ENCODE measurements at regions not wholly inside any gene's neighbourhood (a gene's known extent, or its start where the extent isn't known, plus 50 kb on each side); places are given as distances from the start of the nearest gene placed in this dataset.

- peaks cover 0 to 6% of the 10 kb centered on the region in 2 donors for H3K4me1 ChIP-seq (replicated peaks in 1 of 2)
- H3K27me3 ChIP-seq: peaks cover 36% of the 10 kb centered on the region
- no peak for DNase-seq
- TF ChIP-seq CTCF (IDR thresholded peaks at IDR 0.05): no peak
- TF ChIP-seq POLR2A (IDR thresholded peaks at IDR 0.05): no peak
- H3K4me3 ChIP-seq: peak overlapping the region in 1 of 4 donors; percentile 76
- H3K9me3 ChIP-seq (replicated peaks in 1 of 3): no peaks in the 10 kb centered on the region
- intact Hi-C loops (cut with DNase I): no loop called here
- WGBS, 4 donors: 0 to 6% (median 5%) methylated on average over 2 of the region's 2 CpGs
- H3K36me3 ChIP-seq (replicated peaks in 1 of 2): no peaks in the 10 kb centered on the region
- peak overlapping the region in 1 of 5 donors; percentile 89 for H3K27ac ChIP-seq
Observed at GRCh38 chrX:52261125-52261462, 76.4 kb downstream of the MAGED4 start.

- DNase-seq: peak; percentile 93 to 98 (median 96)
- Histone ChIP-seq H3K27ac (peak overlapping the region; percentile 41 to 89 (median 68)), H3K4me3 (peak overlapping the region in 2 of 4 donors; percentile 41 to 76), H3K9me3 (replicated peaks in 1 of 3) (no peaks in the 10 kb centered on the region), H3K36me3 (replicated peaks in 1 of 2) (no peaks in the 10 kb centered on the region), H3K27me3 (peaks cover 36% of the 10 kb centered on the region), H3K4me1 (replicated peaks in 1 of 2) (peaks cover 0 to 6% of the 10 kb centered on the region in 2 donors)
- WGBS, 4 donors: 0 to 2% (median 0%) methylated on average over 16 to 41 of the region's 41 CpGs
- TF ChIP-seq CTCF (IDR thresholded peaks at IDR 0.05) (peak; percentile 90 to 100 (median 99)), POLR2A (IDR thresholded peaks at IDR 0.05) (peak in 1 of 2 donors; percentile 53)
- intact Hi-C loops (cut with DNase I): no loop called here
Observed at GRCh38 chrX:52261463-52262194, 76.9 kb downstream of the MAGED4 start.

GRCh38 chrX:52262195-52262546, 77.5 kb downstream of the MAGED4 start:
- no peaks in the 10 kb centered on the region for H3K36me3 ChIP-seq (replicated peaks in 1 of 2)
- H3K9me3 ChIP-seq (replicated peaks in 1 of 3): no peaks in the 10 kb centered on the region
- intact Hi-C loops (cut with DNase I): no loop called here
- peaks cover 0 to 6% of the 10 kb centered on the region in 2 donors for H3K4me1 ChIP-seq (replicated peaks in 1 of 2)
- 12 to 22% (median 17%) methylated on average over 17 to 19 of the region's 19 CpGs for WGBS, 4 donors
- peak overlapping the region in 2 of 4 donors; percentile 41 to 76 for H3K4me3 ChIP-seq
- TF ChIP-seq CTCF (IDR thresholded peaks at IDR 0.05) (no peak), POLR2A (IDR thresholded peaks at IDR 0.05) (no peak)
- H3K27me3 ChIP-seq: peaks cover 32% of the 10 kb centered on the region
- no peak for DNase-seq
- peak overlapping the region in 4 of 5 donors; percentile 41 to 89 (median 78) for H3K27ac ChIP-seq

- Histone ChIP-seq H3K4me3 (no peak overlapping the region), H3K36me3 (replicated peaks in 1 of 2) (no peaks in the 10 kb centered on the region), H3K27ac (no peak overlapping the region), H3K27me3 (peaks cover 22% of the 10 kb centered on the region), H3K4me1 (replicated peaks in 1 of 2) (peaks cover 0 to 6% of the 10 kb centered on the region in 2 donors), H3K9me3 (replicated peaks in 1 of 3) (no peaks in the 10 kb centered on the region)
- DNase-seq: no peak
- WGBS, 4 donors: 78 to 100% (median 87%) methylated on average over 2 to 5 of the region's 5 CpGs
- intact Hi-C loops (cut with DNase I): no loop called here
- TF ChIP-seq CTCF (IDR thresholded peaks at IDR 0.05) (no peak), POLR2A (IDR thresholded peaks at IDR 0.05) (no peak)
Observed at GRCh38 chrX:52263417-52263816, 78.7 kb downstream of the MAGED4 start.

All from adrenal gland (tissue), 9 donors.